ENCODE measurements at regions not wholly inside any gene's neighbourhood (a gene's known extent, or its start where the extent isn't known, plus 50 kb on each side); places are given as distances from the start of the nearest gene placed in this dataset.
"Not testable (repeated sequence)": the region's sequence is repeated elsewhere in the genome, so short reads cannot be mapped to it uniquely, and the experiment has no call there.

GRCh38 chr6:3921663-3922062, 72.5 kb downstream of the FAM50B start:
- DNase-seq (ENCODE audit: low spot score): no peak

GRCh38 chr6:3922619-3923018, 73.4 kb downstream of the FAM50B start:
- not testable (repeated sequence) for DNase-seq (ENCODE audit: low spot score)

- DNase-seq (ENCODE audit: low spot score): not testable (repeated sequence)
Measured at GRCh38 chr6:3925223-3926149, 76.3 kb downstream of the FAM50B start.

GRCh38 chr6:3926150-3926482, 76.9 kb downstream of the FAM50B start:
- DNase-seq (ENCODE audit: low spot score): no peak

GRCh38 chr6:3928111-3928510, 78.9 kb downstream of the FAM50B start:
- DNase-seq (ENCODE audit: low spot score): no peak

GRCh38 chr6:3929281-3929798, 80.2 kb downstream of the FAM50B start:
- no peak for DNase-seq (ENCODE audit: low spot score)

GRCh38 chr6:3937438-3937837, 88.3 kb downstream of the FAM50B start:
- DNase-seq (ENCODE audit: low spot score): no peak

- no peak for DNase-seq (ENCODE audit: low spot score)
Measured at GRCh38 chr6:3938715-3939367, 89.7 kb downstream of the FAM50B start.

GRCh38 chr6:3939368-3939958, 90.3 kb downstream of the FAM50B start:
- no peak for DNase-seq (ENCODE audit: low spot score)

GRCh38 chr6:3939964-3940363, 90.8 kb downstream of the FAM50B start:
- no peak for DNase-seq (ENCODE audit: low spot score)

GRCh38 chr6:3940703-3941102, 91.5 kb downstream of the FAM50B start:
- DNase-seq (ENCODE audit: low spot score): no peak

GRCh38 chr6:3943331-3943765, 94.2 kb downstream of the FAM50B start:
- no peak for DNase-seq (ENCODE audit: low spot score)

- DNase-seq (ENCODE audit: low spot score): no peak
Measured at GRCh38 chr6:3944246-3944645, 95.1 kb downstream of the FAM50B start.

- no peak for DNase-seq (ENCODE audit: low spot score)
Measured at GRCh38 chr6:3946778-3947177, 97.6 kb downstream of the FAM50B start.

- no peak for DNase-seq (ENCODE audit: low spot score)
Measured at GRCh38 chr6:3948866-3949265, 99.7 kb downstream of the FAM50B start.

GRCh38 chr6:3949521-3949920, 100.3 kb downstream of the FAM50B start:
- no peak for DNase-seq (ENCODE audit: low spot score)

GRCh38 chr6:3956054-3956453, 106.9 kb downstream of the FAM50B start:
- no peak for DNase-seq (ENCODE audit: low spot score)

GRCh38 chr6:3957321-3957720, 108.1 kb downstream of the FAM50B start:
- no peak for DNase-seq (ENCODE audit: low spot score)

GRCh38 chr6:3958255-3958654, 109.1 kb downstream of the FAM50B start:
- no peak for DNase-seq (ENCODE audit: low spot score)

- no peak for DNase-seq (ENCODE audit: low spot score)
Measured at GRCh38 chr6:3959385-3959784, 110.2 kb downstream of the FAM50B start.

- DNase-seq (ENCODE audit: low spot score): no peak
Measured at GRCh38 chr6:3960754-3961361, 111.7 kb downstream of the FAM50B start.

GRCh38 chr6:3961581-3962215, 112.5 kb downstream of the FAM50B start:
- DNase-seq (ENCODE audit: low spot score): no peak

Data from HuH-7.5 (cell line).